Right renal cortex interstitium (tissue), 3 donors: ENCODE measurements at regions not wholly inside any gene's neighbourhood (a gene's known extent, or its start where the extent isn't known, plus 50 kb on each side); places are given as distances from the start of the nearest gene placed in this dataset.

Source experiments
- DNase-seq, 3 donors: peaks; one replicate each; pipeline ENCODE4 v3.0.0-alpha.2; 2013; ENCODE audit warnings: low read depth in 3 of 3, low spot score in 2 of 3

- DNase-seq = no peak
Observed at GRCh38 chr4:107120661-107121060, 84.5 kb upstream of the DKK2 start.

DNA sequence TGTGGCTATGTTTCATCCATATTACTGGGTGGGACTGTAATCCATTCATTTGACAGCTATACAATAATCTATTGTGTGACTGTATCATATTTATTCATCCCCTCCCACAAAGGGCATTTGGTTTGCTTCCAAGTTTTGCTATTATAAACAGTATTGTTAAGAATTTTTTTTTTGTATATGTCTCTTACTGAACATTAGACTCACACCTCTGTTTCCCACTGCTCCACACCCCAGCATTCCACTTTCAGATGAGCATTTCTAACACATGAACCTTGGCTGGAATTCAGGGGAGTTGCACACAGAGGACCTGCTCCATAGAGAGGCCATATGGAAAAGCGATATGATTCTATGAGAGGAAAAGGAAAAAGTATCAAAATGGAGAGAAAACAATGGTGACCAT lies 81.6 kb upstream of the DKK2 start:
- no peak for DNase-seq

GRCh38 chr4:107115185-107115847 lies 79.2 kb upstream of the DKK2 start:
- DNase-seq = no peak

- no peak for DNase-seq
Observed at GRCh38 chr4:107114059-107114458, 77.9 kb upstream of the DKK2 start.

DNA sequence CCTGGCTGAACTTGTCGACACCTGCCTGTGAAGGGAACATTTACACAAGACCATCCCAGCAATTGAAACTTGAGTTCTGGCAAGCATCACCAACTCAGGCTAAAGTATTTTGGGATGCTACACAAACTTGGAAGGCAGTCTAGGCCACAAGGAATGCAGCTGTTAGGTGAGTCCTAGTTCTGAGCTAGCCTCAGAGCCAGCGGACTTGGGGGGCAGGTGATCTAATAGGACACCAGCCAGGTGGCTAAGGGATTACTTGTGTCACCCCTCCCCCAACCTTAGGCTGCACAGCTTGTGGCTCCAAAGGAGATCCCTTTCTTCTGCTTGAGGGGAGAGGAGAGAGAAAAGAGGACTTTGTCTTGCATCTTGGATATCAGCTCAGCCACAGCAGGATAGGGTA lies 62.3 kb upstream of the DKK2 start:
- no peak for DNase-seq

DNA sequence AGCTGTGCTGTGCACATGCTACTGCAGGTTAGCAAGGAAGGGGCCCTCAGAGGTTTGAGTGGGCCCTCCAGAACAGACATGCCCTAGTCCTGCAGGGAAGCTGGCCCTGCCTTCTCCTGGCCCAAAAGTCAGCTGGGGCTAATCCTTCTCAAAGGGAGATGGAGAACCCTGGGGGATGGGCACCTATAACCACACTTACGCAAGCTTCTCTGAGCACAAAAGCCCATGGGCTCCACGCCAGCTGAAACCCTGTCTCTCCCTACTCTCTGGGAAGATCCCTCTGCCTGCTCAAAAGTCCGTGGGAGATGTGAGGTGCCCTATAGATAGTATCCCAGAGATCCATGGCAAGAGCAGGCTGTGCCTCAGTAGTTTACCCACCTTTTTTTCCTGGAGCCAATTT lies 58.9 kb upstream of the DKK2 start:
- DNase-seq = no peak

DNA sequence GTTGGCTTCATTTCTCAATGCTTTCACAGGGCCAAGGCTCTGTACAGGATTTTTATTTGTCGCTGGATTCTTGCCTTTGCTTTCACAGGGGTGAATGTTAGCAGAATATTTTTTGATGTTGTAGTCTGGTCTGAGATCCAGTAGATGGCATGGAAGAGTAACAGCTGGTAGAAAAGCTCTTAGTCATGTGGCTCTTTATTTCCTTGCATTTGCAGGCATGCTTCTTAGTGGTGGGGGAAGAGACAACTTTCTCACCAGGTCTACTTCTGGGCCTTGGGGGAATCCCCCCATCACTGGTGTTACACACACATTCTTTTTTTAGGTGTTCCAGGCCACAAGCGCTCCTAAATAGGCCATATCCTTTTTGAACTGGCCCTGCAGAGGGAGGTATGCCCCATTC lies 58.2 kb upstream of the DKK2 start:
- no peak for DNase-seq
